HAP-1 (cell line): ENCODE measurements at regions not wholly inside any gene's neighbourhood (a gene's known extent, or its start where the extent isn't known, plus 50 kb on each side); places are given as distances from the start of the nearest gene placed in this dataset.
A peak's percentile ranks its signal among the peaks of the same experiment; 100 is the strongest.
"Not testable (repeated sequence)": the region's sequence is repeated elsewhere in the genome, so short reads cannot be mapped to it uniquely, and the experiment has no call there.

Experiments used
- DNase-seq, 2 experiments: peaks; one replicate each; pipeline ENCODE4 v3.0.0-alpha.2; 2016 to 2020; ENCODE audit warnings: low spot score in 2 of 2
- H3K27me3 ChIP-seq: fragments of 250-450 bp; sonication (Bioruptor Pico); 2 replicates; pipeline ENCODE4 v1.5.1; 2020; ENCODE audit warnings: low read depth, mild to moderate bottlenecking, moderate library complexity
- H3K36me3 ChIP-seq: fragments of 250-450 bp; sonication (Bioruptor Pico); replicated peaks from 2 replicates; pipeline ENCODE4 v1.5.1; 2020; ENCODE audit warnings: mild to moderate bottlenecking
- H3K4me1 ChIP-seq: fragments of 250-450 bp; sonication (Bioruptor Pico); 2 replicates; pipeline ENCODE4 v1.5.1; 2020; ENCODE audit warnings: mild to moderate bottlenecking
- H3K4me3 ChIP-seq: fragments of 250-450 bp; sonication (Bioruptor Pico); 2 replicates; pipeline ENCODE4 v1.5.1; 2020; ENCODE audit warnings: mild to moderate bottlenecking, moderate library complexity
- H3K9me3 ChIP-seq: fragments of 250-450 bp; sonication (Bioruptor Pico); 2 replicates; pipeline ENCODE4 v1.5.1; 2020; ENCODE audit warnings: mild to moderate bottlenecking, moderate library complexity
- in situ Hi-C: fragments of 300-500 bp; cut with MboI; formaldehyde crosslinking; loops from 3 replicates; pipeline ENCODE4 v1.14.3; 2020; ENCODE audit warnings: low sequenced_read_pairs, inconsistent platforms, mixed read lengths

DNA sequence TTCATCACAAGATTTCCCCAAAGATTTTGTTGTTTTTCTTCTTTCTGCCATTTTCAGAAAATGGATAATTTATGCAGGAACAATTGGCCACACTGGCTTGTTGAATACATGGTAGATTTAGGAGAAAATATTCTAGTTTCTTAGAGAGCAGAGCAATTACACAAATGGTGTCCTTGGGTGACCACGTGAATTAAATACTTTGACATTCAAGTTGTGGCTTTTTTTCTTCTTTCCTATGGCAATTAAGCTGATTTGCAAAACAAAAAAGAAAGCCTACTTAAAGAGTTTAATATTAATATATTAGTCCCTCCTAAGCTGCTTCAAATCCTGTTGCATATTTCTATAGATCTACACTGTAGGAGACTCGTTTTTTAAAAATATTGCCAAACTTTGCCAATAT, 133.0 kb upstream of the HTR2C start:
- in situ Hi-C loops = no loop called here
- no peaks in the 10 kb centered on the region for H3K27me3 ChIP-seq
- H3K4me1 ChIP-seq = peaks cover 26% of the 10 kb centered on the region
- peak in 1 of 2 experiments; percentile 96 for DNase-seq
- no peaks in the 10 kb centered on the region for H3K36me3 ChIP-seq
- no peaks in the 10 kb centered on the region for H3K9me3 ChIP-seq
- H3K4me3 ChIP-seq = no peak overlapping the region

DNA sequence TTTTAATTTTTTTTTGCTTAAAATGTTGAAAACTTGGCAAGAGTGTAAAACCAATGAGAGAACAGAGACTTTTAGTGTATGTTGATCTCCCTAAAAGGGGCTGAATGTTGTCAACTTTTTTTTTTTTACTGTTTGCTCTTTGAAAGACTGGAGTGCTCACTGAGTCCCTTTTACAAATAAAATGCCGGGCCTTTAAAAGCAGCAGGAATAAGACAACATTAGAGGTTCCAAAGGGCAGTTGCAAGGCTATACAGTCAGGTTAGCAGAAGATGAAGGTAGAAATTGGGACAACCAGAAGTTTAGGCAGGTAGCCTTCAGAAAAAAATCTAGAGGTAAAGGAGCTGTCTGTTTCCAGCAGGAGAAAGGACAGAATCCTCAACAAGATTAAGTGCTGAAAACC, 132.5 kb upstream of the HTR2C start:
- Histone ChIP-seq H3K4me1 (peaks cover 26% of the 10 kb centered on the region), H3K9me3 (no peaks in the 10 kb centered on the region), H3K27me3 (no peaks in the 10 kb centered on the region), H3K36me3 (no peaks in the 10 kb centered on the region), H3K4me3 (no peak overlapping the region)
- in situ Hi-C loops = no loop called here
- DNase-seq = no peak

DNA sequence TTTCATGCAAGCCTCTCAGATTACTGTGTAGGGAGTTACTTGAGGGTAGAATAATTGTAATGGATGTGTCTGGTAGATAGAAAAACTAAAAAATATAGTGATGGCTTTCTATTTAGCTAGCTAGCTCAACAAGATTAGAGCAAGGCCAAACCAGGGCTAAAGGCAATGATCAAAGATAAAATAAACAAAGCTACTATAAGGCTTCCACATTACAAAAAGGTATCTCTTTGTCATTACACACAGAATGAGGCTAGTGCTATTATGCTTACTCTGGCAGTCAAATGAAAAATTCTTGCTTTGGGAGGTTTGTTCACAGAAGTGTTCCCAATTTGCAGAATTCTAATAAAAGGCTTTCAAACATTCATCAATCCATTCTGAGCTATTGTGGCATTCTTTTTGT, 121.6 kb upstream of the HTR2C start:
- in situ Hi-C loops = no loop called here
- Histone ChIP-seq H3K4me3 (no peak overlapping the region), H3K9me3 (no peaks in the 10 kb centered on the region), H3K27me3 (no peaks in the 10 kb centered on the region), H3K4me1 (peaks cover 34% of the 10 kb centered on the region), H3K36me3 (no peaks in the 10 kb centered on the region)
- peak; percentile 56 to 100 for DNase-seq

DNA sequence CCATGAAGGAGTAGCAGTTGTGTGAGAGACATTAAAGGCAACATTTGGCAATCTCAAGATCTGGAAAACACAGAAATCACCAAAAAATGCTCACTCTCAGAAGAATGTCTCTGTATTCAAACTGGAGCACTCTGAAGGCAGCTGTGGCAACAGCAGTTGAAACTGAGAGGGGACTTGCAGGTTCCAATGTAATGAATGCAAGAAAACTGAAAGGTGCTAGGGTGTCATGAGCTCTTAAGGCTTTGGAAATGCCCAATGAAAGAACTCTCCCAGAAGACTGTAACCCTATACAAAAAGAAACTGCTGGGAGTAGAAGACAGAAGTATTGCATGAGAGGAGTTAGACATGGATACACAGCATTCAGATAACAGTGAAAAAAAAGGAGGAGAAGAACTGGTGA, 118.2 kb upstream of the HTR2C start:
- DNase-seq = no peak
- Histone ChIP-seq H3K36me3 (no peaks in the 10 kb centered on the region), H3K9me3 (no peaks in the 10 kb centered on the region), H3K4me3 (no peak overlapping the region), H3K27me3 (no peaks in the 10 kb centered on the region), H3K4me1 (peaks cover 24% of the 10 kb centered on the region)
- in situ Hi-C loops = no loop called here

DNA sequence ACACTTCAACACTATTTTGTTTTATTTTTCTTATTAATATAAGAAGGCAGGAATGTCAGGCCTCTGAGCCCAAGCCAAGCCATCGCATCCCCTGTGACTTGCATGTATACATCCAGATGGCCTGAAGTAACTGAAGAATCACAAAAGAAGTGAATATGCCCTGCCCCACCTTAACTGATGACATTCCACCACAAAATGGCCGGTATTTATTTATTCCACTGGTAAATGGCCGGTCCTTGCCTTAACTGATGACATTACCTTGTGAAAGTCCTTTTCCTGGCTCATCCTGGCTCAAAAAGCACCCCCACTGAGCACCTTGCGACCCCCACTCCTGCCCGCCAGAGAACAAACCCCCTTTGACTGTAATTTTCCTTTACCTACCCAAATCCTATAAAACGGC, 111.9 kb upstream of the HTR2C start:
- in situ Hi-C loops, H3K4me3 ChIP-seq, DNase-seq, H3K9me3 ChIP-seq, H3K27me3 ChIP-seq, H3K4me1 ChIP-seq, H3K36me3 ChIP-seq: not testable (repeated sequence)

DNA sequence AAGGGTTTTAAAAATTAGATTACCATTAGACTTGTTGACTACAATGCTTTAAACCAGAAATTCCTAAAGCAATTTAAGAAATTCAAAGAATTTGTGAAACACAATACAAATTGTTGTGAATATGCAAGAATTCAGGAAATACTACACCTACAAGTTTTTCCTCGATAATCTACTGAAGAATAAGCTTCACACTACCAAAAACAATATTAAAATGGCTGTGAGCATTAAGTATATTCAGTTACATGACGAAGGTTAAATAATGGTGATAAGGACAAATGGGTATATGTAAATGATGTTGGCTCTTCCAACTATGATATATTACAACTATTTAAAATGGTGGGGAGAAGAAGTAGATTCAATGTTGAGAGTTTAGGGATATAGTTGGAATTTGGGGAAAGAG, 111.1 kb upstream of the HTR2C start:
- no peaks in the 10 kb centered on the region for H3K27me3 ChIP-seq
- no peaks in the 10 kb centered on the region for H3K36me3 ChIP-seq
- in situ Hi-C loops = no loop called here
- no peak overlapping the region for H3K4me3 ChIP-seq
- H3K9me3 ChIP-seq = no peaks in the 10 kb centered on the region
- H3K4me1 ChIP-seq = peaks cover 8% of the 10 kb centered on the region
- DNase-seq = peak in 1 of 2 experiments; percentile 70

DNA sequence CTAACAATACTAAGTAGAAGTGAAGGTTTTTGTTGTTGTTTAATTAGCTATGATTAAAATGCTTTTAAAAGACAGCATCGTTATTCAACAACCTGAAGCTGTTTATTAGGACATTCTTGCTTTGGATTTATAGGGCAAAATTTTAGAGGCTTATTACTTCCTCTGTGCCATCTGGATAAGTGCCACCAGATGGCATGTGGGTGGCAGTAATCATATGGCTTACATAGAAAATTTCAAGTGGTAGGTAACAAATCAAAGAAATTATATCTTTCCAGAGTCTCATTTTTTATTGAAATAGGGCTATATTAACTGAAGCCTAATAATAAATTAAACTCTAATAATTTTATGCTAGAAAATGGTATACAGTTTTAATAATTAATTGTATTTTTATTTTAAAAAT, 83.3 kb upstream of the HTR2C start:
- in situ Hi-C loops = no loop called here
- DNase-seq = no peak
- Histone ChIP-seq H3K4me3 (no peak overlapping the region), H3K4me1 (no peaks in the 10 kb centered on the region), H3K9me3 (no peaks in the 10 kb centered on the region), H3K27me3 (no peaks in the 10 kb centered on the region), H3K36me3 (no peaks in the 10 kb centered on the region)

DNA sequence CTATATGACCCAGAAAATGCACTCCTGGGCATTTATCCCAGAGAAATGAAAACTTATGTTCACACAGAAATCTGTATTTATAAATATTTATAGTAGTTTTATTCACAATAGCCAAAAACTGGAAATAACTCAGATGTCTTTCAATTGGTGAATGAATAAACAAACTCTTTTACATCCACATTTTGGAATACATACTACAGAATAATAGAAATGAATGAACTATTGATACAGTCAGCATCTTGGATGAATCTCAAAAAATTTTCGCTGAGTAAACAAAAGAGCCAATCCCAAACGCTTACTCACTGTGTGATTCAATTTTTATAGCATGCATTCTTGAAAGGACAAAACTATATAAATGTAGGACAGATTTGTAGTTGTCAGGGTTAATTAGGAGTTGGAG, 75.1 kb upstream of the HTR2C start:
- no peaks in the 10 kb centered on the region for H3K9me3 ChIP-seq
- in situ Hi-C loops = no loop called here
- H3K27me3 ChIP-seq = no peaks in the 10 kb centered on the region
- no peaks in the 10 kb centered on the region for H3K4me1 ChIP-seq
- no peak overlapping the region for H3K4me3 ChIP-seq
- no peak for DNase-seq
- H3K36me3 ChIP-seq = no peaks in the 10 kb centered on the region

DNA sequence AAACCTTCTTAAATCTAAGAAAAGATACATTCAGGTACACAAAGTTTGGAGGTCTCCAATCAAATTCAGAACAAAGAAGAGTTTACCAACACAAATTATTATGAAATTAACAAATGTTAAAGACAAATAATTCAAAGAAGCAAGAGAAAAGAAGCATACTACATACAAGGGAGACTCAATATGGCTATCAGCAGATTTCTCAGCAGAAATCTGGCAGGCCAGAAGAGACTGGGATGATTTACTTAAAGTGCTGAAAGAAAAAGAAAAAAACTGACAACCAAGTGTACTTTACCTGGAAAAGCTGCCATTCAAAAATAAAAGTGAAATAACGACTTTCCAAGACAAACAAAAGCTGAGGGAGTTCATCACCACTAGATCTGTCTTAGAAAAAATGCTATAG, 64.4 kb upstream of the HTR2C start:
- in situ Hi-C loops = loop anchor here (10.0 kb wide), 1 partner anchor 435 kb away; no protein-coding TSS in a partner anchor
- no peaks in the 10 kb centered on the region for H3K4me1 ChIP-seq
- no peak for DNase-seq
- no peaks in the 10 kb centered on the region for H3K27me3 ChIP-seq
- no peaks in the 10 kb centered on the region for H3K36me3 ChIP-seq
- no peak overlapping the region for H3K4me3 ChIP-seq
- peaks cover 6% of the 10 kb centered on the region; the same call in 1 of the 2 replicates for H3K9me3 ChIP-seq

DNA sequence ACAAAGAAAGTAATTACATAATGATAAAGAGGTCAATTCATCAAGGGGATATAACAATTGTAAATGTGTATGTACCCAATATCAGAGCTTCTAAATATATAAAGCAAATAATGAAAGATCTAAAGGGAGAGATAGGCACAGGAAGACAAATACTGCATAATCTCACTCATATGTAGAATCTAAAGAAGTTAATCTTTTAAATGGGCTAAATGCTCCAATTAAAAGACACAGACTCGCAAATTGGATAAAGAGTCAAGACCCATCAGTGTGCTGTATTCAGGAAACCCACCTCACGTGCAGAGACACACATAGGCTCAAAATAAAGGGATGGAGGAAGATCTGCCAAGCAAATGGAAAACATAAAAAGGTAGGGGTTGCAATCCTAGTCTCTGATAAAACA, 63.2 kb upstream of the HTR2C start:
- H3K4me3 ChIP-seq, H3K36me3 ChIP-seq, DNase-seq, in situ Hi-C loops, H3K4me1 ChIP-seq, H3K27me3 ChIP-seq, H3K9me3 ChIP-seq: not testable (repeated sequence)

DNA sequence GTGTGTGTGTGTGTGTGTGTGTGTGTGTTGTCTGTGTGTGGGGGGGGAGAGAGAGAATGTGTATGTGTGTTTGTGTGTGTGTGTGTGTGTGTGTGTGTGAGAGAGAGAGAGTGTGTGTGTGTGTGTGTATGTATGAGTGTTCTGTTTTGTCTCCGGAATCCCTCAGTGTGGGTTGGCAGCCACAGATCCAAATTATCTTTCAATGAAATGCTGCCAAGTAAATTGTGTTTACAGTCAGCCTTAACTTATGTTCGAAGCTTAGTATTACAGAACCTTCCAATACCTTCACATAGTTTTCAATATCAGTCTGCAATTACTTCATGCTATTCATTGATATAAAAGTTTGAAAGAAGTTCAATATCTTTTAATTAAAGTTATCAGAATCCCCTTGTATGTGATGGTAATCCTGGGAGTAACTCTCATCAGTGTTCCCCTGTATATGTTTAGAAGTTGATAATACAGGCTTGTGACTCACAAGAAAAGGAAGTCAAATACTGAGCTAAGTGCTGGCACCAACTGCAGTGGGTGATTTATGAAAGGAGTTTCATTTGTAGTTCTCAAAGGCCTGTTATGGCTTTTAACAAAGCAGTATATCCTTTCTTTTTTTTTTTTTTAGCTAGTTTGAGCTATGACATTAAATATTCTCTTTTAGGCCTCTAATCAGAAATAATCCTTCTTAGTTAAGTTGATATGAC, 51.6 kb upstream of the HTR2C start:
- no peak for DNase-seq
- Histone ChIP-seq H3K9me3 (no peaks in the 10 kb centered on the region), H3K36me3 (no peaks in the 10 kb centered on the region), H3K4me3 (no peak overlapping the region), H3K27me3 (no peaks in the 10 kb centered on the region), H3K4me1 (no peaks in the 10 kb centered on the region)
- in situ Hi-C loops = no loop called here
